Liver (tissue), 3 donors: ENCODE measurements at regions not wholly inside any gene's neighbourhood (a gene's known extent, or its start where the extent isn't known, plus 50 kb on each side); places are given as distances from the start of the nearest gene placed in this dataset.

Experiments
- GABPA ChIP-seq, 2 donors: IDR thresholded peaks in 1 of 2; conservative IDR thresholded peaks in 1 of 2; 2 replicates each; pipeline ENCODE4 v1.6.1; 2016; ENCODE audit warnings: antibody characterized with exemption in 2 of 2, mild to moderate bottlenecking in 1 of 2, moderate library complexity in 1 of 2
- SP1 ChIP-seq: IDR thresholded peaks from 2 replicates; pipeline ENCODE4 v1.6.1; 2018; ENCODE audit warnings: antibody characterized with exemption, mild to moderate bottlenecking
- TAF1 ChIP-seq: conservative IDR thresholded peaks from 2 replicates; pipeline ENCODE4 v1.6.1; 2016; ENCODE audit warnings: antibody characterized with exemption, mild to moderate bottlenecking
- YY1 ChIP-seq: IDR thresholded peaks from 2 replicates; pipeline ENCODE4 v1.6.1; 2016; ENCODE audit warnings: antibody characterized with exemption, mild to moderate bottlenecking
- TF ChIP-seq, protein P1 (sequence below): fragments of 150-350 bp; IDR thresholded peaks from 2 replicates; pipeline ENCODE4 v1.5.1; 2017; ENCODE audit warnings: improper control_type of control experiment, low read depth, low read length; ENCODE audit not compliant: missing input control
- TF ChIP-seq, protein P2 (sequence below): IDR thresholded peaks from 2 replicates; pipeline ENCODE4 v1.6.1; 2016; ENCODE audit warnings: antibody characterized with exemption, mild to moderate bottlenecking
- TF ChIP-seq, protein P3 (sequence below): IDR thresholded peaks from 2 replicates; pipeline ENCODE4 v1.6.1; 2016; ENCODE audit warnings: antibody characterized with exemption
- donor health status: healthy.
- donor health status: healthy.

- TF ChIP-seq, protein P1, sequence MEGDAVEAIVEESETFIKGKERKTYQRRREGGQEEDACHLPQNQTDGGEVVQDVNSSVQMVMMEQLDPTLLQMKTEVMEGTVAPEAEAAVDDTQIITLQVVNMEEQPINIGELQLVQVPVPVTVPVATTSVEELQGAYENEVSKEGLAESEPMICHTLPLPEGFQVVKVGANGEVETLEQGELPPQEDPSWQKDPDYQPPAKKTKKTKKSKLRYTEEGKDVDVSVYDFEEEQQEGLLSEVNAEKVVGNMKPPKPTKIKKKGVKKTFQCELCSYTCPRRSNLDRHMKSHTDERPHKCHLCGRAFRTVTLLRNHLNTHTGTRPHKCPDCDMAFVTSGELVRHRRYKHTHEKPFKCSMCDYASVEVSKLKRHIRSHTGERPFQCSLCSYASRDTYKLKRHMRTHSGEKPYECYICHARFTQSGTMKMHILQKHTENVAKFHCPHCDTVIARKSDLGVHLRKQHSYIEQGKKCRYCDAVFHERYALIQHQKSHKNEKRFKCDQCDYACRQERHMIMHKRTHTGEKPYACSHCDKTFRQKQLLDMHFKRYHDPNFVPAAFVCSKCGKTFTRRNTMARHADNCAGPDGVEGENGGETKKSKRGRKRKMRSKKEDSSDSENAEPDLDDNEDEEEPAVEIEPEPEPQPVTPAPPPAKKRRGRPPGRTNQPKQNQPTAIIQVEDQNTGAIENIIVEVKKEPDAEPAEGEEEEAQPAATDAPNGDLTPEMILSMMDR: no peak
- TF ChIP-seq YY1 (no peak), GABPA (IDR thresholded peaks at IDR 0.05 in 1 of 2, conservative IDR thresholded peaks at IDR 0.05 in 1 of 2) (no peak), TAF1 (no peak), SP1 (no peak)
- TF ChIP-seq, protein P2, sequence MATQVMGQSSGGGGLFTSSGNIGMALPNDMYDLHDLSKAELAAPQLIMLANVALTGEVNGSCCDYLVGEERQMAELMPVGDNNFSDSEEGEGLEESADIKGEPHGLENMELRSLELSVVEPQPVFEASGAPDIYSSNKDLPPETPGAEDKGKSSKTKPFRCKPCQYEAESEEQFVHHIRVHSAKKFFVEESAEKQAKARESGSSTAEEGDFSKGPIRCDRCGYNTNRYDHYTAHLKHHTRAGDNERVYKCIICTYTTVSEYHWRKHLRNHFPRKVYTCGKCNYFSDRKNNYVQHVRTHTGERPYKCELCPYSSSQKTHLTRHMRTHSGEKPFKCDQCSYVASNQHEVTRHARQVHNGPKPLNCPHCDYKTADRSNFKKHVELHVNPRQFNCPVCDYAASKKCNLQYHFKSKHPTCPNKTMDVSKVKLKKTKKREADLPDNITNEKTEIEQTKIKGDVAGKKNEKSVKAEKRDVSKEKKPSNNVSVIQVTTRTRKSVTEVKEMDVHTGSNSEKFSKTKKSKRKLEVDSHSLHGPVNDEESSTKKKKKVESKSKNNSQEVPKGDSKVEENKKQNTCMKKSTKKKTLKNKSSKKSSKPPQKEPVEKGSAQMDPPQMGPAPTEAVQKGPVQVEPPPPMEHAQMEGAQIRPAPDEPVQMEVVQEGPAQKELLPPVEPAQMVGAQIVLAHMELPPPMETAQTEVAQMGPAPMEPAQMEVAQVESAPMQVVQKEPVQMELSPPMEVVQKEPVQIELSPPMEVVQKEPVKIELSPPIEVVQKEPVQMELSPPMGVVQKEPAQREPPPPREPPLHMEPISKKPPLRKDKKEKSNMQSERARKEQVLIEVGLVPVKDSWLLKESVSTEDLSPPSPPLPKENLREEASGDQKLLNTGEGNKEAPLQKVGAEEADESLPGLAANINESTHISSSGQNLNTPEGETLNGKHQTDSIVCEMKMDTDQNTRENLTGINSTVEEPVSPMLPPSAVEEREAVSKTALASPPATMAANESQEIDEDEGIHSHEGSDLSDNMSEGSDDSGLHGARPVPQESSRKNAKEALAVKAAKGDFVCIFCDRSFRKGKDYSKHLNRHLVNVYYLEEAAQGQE: no peak
- TF ChIP-seq, protein P3, sequence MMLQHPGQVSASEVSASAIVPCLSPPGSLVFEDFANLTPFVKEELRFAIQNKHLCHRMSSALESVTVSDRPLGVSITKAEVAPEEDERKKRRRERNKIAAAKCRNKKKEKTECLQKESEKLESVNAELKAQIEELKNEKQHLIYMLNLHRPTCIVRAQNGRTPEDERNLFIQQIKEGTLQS: no peak
These were observed 190.1 kb downstream of the UBE3A start for GRCh38 chr15:25248583-25249235.
